ENCODE measurements at regions not wholly inside any gene's neighbourhood (a gene's known extent, or its start where the extent isn't known, plus 50 kb on each side); places are given as distances from the start of the nearest gene placed in this dataset.

GRCh38 chr11:95359756-95360155, 128.8 kb upstream of the SESN3 start:
- no peak overlapping the region for H3K4me3 ChIP-seq (ENCODE audit: low read length)
- no peak for TF ChIP-seq ZNF274 (IDR thresholded peaks at IDR 0.05; ENCODE audit: low read depth, low read length)

- H3K4me3 ChIP-seq (ENCODE audit: low read length): no peak overlapping the region
- TF ChIP-seq ZNF274 (IDR thresholded peaks at IDR 0.05; ENCODE audit: low read depth, low read length): no peak
These were observed 128.3 kb upstream of the SESN3 start for GRCh38 chr11:95359341-95359663.

GRCh38 chr11:95358511-95359340, 127.7 kb upstream of the SESN3 start:
- no peak overlapping the region for H3K4me3 ChIP-seq (ENCODE audit: low read length)
- no peak for TF ChIP-seq ZNF274 (IDR thresholded peaks at IDR 0.05; ENCODE audit: low read depth, low read length)

- no peak for TF ChIP-seq ZNF274 (IDR thresholded peaks at IDR 0.05; ENCODE audit: low read depth, low read length)
These were observed 123.3 kb upstream of the SESN3 start for GRCh38 chr11:95354304-95354703.

GRCh38 chr11:95353706-95354105, 122.7 kb upstream of the SESN3 start:
- no peak overlapping the region for H3K4me3 ChIP-seq (ENCODE audit: low read length)
- TF ChIP-seq ZNF274 (IDR thresholded peaks at IDR 0.05; ENCODE audit: low read depth, low read length): no peak

More at GRCh38 chr11:95354304-95354703, 123.3 kb upstream of the SESN3 start:
- no peak overlapping the region for H3K4me3 ChIP-seq (ENCODE audit: low read length)

GRCh38 chr11:95352733-95353346, 121.8 kb upstream of the SESN3 start:
- no peak for TF ChIP-seq ZNF274 (IDR thresholded peaks at IDR 0.05; ENCODE audit: low read depth, low read length)
- H3K4me3 ChIP-seq (ENCODE audit: low read length): no peak overlapping the region

GRCh38 chr11:95349345-95349942, 118.4 kb upstream of the SESN3 start:
- H3K4me3 ChIP-seq (ENCODE audit: low read length): no peak overlapping the region
- no peak for TF ChIP-seq ZNF274 (IDR thresholded peaks at IDR 0.05; ENCODE audit: low read depth, low read length)

- no peak for TF ChIP-seq ZNF274 (IDR thresholded peaks at IDR 0.05; ENCODE audit: low read depth, low read length)
- no peak overlapping the region for H3K4me3 ChIP-seq (ENCODE audit: low read length)
These were observed 115.3 kb upstream of the SESN3 start for GRCh38 chr11:95346265-95346664.

GRCh38 chr11:95345651-95346050, 114.6 kb upstream of the SESN3 start:
- no peak for TF ChIP-seq ZNF274 (IDR thresholded peaks at IDR 0.05; ENCODE audit: low read depth, low read length)
- no peak overlapping the region for H3K4me3 ChIP-seq (ENCODE audit: low read length)

GRCh38 chr11:95344932-95345642, 114.1 kb upstream of the SESN3 start:
- H3K4me3 ChIP-seq (ENCODE audit: low read length): no peak overlapping the region
- no peak for TF ChIP-seq ZNF274 (IDR thresholded peaks at IDR 0.05; ENCODE audit: low read depth, low read length)

GRCh38 chr11:95341221-95341620, 110.2 kb upstream of the SESN3 start:
- no peak overlapping the region for H3K4me3 ChIP-seq (ENCODE audit: low read length)
- no peak for TF ChIP-seq ZNF274 (IDR thresholded peaks at IDR 0.05; ENCODE audit: low read depth, low read length)

GRCh38 chr11:95339086-95339901, 108.3 kb upstream of the SESN3 start:
- no peak overlapping the region for H3K4me3 ChIP-seq (ENCODE audit: low read length)
- no peak for TF ChIP-seq ZNF274 (IDR thresholded peaks at IDR 0.05; ENCODE audit: low read depth, low read length)

- no peak overlapping the region for H3K4me3 ChIP-seq (ENCODE audit: low read length)
- TF ChIP-seq ZNF274 (IDR thresholded peaks at IDR 0.05; ENCODE audit: low read depth, low read length): no peak
These were observed 107.5 kb upstream of the SESN3 start for GRCh38 chr11:95338430-95338991.
